ENCODE measurements at regions not wholly inside any gene's neighbourhood (a gene's known extent, or its start where the extent isn't known, plus 50 kb on each side); places are given as distances from the start of the nearest gene placed in this dataset.

DNA sequence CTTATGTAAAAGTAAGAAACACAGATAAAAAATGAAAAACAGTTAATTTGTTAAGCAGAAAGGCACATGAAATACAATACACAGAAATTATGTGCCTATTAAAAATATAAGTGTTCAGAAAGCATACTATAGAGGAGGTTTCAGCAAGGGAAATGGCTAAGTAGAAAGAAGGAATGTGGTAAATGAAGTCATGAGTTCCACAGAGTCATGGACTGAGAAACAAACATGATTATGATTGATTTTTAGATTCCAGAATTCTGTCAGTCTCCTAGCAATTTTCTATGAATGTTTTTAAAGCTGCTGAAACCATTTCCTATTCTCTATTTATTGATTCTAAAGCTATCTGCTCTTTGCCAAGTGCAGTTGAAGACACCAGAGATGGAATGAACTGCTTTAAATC, 1398.4 kb downstream of the ARAP2 start:
- TF ChIP-seq POLR2AphosphoS5 (IDR thresholded peaks at IDR 0.05; ENCODE audit: low read depth, low read length), result no peak
- TF ChIP-seq POLR2A (IDR thresholded peaks at IDR 0.05; ENCODE audit: control extremely low read depth in 1 of 2, low read depth in 2 of 2, low read length in 2 of 2), result no peak
- TF ChIP-seq, protein P1, sequence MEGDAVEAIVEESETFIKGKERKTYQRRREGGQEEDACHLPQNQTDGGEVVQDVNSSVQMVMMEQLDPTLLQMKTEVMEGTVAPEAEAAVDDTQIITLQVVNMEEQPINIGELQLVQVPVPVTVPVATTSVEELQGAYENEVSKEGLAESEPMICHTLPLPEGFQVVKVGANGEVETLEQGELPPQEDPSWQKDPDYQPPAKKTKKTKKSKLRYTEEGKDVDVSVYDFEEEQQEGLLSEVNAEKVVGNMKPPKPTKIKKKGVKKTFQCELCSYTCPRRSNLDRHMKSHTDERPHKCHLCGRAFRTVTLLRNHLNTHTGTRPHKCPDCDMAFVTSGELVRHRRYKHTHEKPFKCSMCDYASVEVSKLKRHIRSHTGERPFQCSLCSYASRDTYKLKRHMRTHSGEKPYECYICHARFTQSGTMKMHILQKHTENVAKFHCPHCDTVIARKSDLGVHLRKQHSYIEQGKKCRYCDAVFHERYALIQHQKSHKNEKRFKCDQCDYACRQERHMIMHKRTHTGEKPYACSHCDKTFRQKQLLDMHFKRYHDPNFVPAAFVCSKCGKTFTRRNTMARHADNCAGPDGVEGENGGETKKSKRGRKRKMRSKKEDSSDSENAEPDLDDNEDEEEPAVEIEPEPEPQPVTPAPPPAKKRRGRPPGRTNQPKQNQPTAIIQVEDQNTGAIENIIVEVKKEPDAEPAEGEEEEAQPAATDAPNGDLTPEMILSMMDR (IDR thresholded peaks at IDR 0.05; ENCODE audit: control extremely low read depth in 1 of 3, insufficient read depth in 1 of 3, low read depth in 1 of 3, low read length in 3 of 3), result no peak
- no peak for TF ChIP-seq GTF2F1 (IDR thresholded peaks at IDR 0.05; ENCODE audit: borderline replicate concordance, low read depth, low read length)
